GM12865 (cell line): ENCODE measurements at regions not wholly inside any gene's neighbourhood (a gene's known extent, or its start where the extent isn't known, plus 50 kb on each side); places are given as distances from the start of the nearest gene placed in this dataset.
"Not testable (repeated sequence)": the region's sequence is repeated elsewhere in the genome, so short reads cannot be mapped to it uniquely, and the experiment has no call there.

Experiments
- DNase-seq: peaks from one replicate; pipeline ENCODE4 v3.0.0; 2010; ENCODE audit warnings: low read depth
- H3K4me3 ChIP-seq: 2 replicates; pipeline ENCODE4 v1.5.1; 2011; ENCODE audit warnings: mild to moderate bottlenecking, low read depth, low read length, control low read depth
- TF ChIP-seq, protein P1 (sequence below): IDR thresholded peaks from 2 replicates; pipeline ENCODE4 v1.5.1; 2011; ENCODE audit warnings: low read length, control low read depth, low read depth, inconsistent platforms; ENCODE audit not compliant: insufficient read depth; ENCODE audit errors: missing control alignments

DNA sequence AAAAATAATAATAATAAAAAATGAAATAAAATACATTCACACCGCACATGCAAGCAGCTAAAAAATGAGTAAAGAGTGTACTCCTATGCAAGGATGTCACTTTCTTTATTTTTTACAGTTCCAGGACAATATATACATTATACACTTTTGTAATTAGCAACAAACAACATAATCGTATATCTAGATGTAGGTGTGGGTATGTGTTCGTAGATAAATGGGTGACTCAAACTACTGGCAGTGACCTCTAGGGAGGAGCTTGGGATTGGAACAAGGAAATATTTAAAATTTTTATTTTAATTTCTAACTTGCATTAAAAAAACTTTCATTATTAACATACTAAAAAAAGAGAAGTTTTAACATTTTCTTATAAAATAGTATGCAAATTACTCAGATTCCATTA, 86.1 kb upstream of the MYLIP start:
- H3K4me3 ChIP-seq: no peak overlapping the region
- TF ChIP-seq, protein P1, sequence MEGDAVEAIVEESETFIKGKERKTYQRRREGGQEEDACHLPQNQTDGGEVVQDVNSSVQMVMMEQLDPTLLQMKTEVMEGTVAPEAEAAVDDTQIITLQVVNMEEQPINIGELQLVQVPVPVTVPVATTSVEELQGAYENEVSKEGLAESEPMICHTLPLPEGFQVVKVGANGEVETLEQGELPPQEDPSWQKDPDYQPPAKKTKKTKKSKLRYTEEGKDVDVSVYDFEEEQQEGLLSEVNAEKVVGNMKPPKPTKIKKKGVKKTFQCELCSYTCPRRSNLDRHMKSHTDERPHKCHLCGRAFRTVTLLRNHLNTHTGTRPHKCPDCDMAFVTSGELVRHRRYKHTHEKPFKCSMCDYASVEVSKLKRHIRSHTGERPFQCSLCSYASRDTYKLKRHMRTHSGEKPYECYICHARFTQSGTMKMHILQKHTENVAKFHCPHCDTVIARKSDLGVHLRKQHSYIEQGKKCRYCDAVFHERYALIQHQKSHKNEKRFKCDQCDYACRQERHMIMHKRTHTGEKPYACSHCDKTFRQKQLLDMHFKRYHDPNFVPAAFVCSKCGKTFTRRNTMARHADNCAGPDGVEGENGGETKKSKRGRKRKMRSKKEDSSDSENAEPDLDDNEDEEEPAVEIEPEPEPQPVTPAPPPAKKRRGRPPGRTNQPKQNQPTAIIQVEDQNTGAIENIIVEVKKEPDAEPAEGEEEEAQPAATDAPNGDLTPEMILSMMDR: no peak
- DNase-seq: no peak

DNA sequence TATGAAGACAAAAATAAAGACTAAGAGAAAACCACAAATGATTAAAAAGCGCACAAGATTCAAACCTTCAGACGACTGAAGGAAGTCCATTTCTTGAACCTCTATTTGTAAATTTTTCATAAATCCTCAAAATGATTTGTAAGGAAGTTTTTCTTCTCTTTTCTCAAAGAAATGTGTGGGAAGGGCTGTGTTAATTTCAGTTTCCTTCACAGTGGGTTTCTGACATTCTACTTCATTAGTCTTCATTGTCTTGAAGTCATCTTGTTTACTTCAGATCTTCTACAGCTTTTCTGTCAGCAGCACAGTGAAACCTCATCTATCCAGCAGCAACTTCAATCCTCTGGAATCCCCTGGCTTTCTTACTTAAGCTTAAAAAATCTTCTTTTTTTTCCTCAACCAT, 87.6 kb upstream of the MYLIP start:
- DNase-seq: peak; percentile 9
- H3K4me3 ChIP-seq: no peak overlapping the region
- TF ChIP-seq, protein P1: no peak

DNA sequence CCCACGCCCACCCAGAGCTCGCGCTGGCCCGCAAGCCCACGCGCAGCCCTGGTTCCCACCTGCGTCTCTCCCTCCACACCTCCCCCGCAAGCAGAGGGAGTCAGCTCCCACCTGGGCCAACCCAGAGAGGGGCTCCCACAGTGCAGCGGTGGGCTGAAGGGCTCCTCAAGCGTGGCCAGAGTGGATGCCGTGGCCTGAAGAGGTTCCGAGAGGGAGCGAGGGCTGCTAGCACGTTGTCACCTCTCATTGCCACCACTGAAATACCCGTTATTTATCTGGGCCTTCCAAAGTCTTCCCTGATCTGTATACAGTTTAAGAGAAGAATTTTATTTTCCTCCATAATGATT, 88.3 kb upstream of the MYLIP start:
- no peak overlapping the region for H3K4me3 ChIP-seq
- TF ChIP-seq, protein P1: no peak

DNA sequence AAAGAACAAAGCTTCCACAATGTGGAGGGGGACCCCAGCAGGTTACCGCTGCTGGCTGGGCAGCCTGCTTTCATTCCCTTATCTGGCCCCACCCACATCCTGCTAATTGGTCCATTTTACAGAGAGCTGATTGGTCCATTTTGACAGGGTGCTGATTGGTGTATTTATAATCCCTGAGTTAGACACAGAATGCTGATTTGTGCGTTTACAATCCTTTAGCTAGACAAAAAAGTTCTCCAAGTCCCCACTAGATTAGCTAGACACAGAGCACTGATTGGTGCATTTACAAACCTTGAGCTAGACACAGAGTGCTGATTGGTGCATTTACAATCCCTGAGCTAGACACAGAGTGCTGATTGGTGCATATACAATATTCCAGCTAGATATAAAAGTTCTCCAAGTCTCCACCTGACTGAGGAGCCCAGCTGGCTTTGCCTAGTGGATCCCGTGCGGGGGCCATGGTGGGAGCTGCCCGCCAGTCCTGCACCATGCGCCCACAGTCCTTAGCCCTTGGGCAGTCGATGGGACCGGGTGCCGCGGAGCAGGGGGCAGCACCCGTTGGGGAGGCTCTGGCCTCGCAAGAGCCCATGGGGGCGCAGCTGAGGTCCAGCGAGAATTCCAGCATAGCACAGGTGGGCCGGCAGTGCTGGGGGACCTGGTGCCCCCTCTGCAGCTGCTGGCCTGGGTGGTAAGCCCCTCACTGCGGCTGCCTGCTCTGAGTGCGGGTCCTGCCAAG, 88.8 kb upstream of the MYLIP start:
- not testable (repeated sequence) for DNase-seq, H3K4me3 ChIP-seq

More for the DNA sequence above, 88.3 kb upstream of the MYLIP start:
- no peak for DNase-seq

DNA sequence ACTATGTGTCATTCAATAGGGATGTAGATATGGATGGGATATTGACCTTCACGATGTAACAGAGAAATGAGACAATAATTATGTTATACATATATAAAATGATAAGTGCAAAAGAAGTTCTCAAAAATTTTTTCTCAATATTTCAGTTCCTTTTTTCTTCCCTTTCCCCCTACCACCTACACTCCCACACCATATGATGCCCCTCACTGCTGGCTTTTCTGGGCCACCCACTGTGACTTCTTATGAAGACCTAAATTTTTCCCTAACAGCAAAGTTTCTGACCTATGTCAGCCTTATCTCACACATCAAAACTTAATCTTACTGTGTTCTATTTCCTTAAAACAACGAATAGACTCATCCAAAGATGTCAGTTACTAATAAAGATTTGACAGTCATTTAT, 89.9 kb upstream of the MYLIP start:
- TF ChIP-seq, protein P1: no peak
- no peak for DNase-seq
- H3K4me3 ChIP-seq: no peak overlapping the region

DNA sequence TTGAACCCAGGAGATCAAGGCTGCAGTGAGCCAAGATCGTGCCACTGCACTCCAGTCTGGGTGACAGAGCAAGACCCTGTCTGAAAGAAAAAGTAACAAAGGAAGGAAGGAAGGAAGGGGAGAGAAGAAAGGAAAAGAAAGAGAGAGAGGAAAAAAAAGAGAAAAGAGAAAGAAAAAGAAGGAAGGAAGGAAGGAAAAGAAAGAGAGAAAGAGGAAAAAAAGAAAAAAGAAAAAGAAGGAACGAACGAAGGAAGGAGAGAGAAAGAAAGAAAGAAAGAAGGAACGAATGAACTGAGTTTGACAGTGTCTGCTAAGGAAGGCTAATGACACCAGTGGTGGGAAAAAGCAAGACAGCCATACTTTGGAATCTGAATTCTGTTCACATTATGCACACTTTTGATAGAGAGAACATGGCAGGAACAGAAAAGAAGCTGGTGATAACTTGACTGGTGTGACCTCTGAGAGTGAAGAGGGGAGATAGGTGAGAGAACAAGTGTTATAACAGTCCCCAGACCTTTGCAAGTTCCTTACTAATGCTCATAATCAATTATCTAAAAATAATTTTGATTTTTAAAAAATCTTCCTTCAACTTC, 93.3 kb upstream of the MYLIP start:
- DNase-seq: no peak
- TF ChIP-seq, protein P1: no peak
- no peak overlapping the region for H3K4me3 ChIP-seq

DNA sequence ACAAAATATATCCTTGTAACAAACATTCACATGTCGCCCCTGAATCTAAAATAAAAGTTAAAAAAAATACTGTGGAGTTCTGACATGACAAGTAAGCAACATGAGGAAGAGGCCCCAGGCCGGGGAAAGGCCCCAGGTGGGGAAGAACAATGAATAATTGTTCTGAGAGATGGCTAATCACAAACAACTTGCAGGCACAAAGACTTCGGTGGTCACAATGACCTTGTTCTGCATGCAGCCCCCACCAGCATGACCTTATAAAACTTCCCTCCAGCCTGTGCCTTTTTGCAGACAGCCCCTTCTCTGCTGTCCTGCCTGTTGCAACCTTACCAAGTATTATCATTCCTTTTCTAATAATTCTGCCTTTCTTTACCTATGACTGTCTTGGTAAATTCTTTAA, 95.7 kb upstream of the MYLIP start:
- TF ChIP-seq, protein P1: no peak
- peak; percentile 23 for DNase-seq
- no peak overlapping the region for H3K4me3 ChIP-seq
